ENCODE measurements at regions not wholly inside any gene's neighbourhood (a gene's known extent, or its start where the extent isn't known, plus 50 kb on each side); places are given as distances from the start of the nearest gene placed in this dataset.

DNA sequence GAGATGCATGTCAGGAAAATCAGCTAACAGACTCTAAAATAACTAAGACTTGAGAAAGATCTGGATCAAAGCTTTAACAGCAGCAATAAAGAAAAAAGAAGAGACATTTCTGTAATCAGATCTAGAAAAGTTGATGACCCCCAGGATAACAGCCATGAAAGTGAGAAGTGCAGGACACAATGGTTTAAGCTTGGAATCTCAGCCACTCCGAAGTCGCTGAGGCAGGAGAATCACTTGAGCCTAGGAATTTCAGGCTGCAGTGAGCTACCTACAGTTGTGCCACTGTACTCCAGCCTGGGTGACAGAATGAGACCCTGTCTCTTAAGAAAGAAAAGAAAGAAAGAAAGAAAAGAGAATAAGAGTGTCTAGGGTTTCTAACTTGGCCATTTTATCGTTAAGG is 544.1 kb downstream of the CD83 start:
- TF ChIP-seq TAF1 (IDR thresholded peaks at IDR 0.05; ENCODE audit: low read depth) (no peak), EP300 (conservative IDR thresholded peaks at IDR 0.05; ENCODE audit: poor library complexity, severe bottlenecking) (no peak), POLR2AphosphoS5 (IDR thresholded peaks at IDR 0.05) (no peak)
- TF ChIP-seq, protein P1, sequence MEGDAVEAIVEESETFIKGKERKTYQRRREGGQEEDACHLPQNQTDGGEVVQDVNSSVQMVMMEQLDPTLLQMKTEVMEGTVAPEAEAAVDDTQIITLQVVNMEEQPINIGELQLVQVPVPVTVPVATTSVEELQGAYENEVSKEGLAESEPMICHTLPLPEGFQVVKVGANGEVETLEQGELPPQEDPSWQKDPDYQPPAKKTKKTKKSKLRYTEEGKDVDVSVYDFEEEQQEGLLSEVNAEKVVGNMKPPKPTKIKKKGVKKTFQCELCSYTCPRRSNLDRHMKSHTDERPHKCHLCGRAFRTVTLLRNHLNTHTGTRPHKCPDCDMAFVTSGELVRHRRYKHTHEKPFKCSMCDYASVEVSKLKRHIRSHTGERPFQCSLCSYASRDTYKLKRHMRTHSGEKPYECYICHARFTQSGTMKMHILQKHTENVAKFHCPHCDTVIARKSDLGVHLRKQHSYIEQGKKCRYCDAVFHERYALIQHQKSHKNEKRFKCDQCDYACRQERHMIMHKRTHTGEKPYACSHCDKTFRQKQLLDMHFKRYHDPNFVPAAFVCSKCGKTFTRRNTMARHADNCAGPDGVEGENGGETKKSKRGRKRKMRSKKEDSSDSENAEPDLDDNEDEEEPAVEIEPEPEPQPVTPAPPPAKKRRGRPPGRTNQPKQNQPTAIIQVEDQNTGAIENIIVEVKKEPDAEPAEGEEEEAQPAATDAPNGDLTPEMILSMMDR (IDR thresholded peaks at IDR 0.05; ENCODE audit: poor library complexity, severe bottlenecking) = no peak
